ENCODE measurements at regions not wholly inside any gene's neighbourhood (a gene's known extent, or its start where the extent isn't known, plus 50 kb on each side); places are given as distances from the start of the nearest gene placed in this dataset.

GRCh38 chrX:5617666-5618065 is 611.0 kb downstream of the NLGN4X start:
- no peak overlapping the region for H2BK12ac ChIP-seq (ENCODE audit: low read length in 2 of 2)
- H3K9me3 ChIP-seq (ENCODE audit: control insufficient read depth, low read length): peaks cover 15% of the 10 kb centered on the region
- H2AK5ac ChIP-seq (ENCODE audit: low read length, severe bottlenecking): no peak overlapping the region
- H3K4me1 ChIP-seq (ENCODE audit: control insufficient read depth, insufficient read depth, low read depth, low read length): no peaks in the 10 kb centered on the region
- H2BK120ac ChIP-seq (ENCODE audit: low read depth, low read length): no peak overlapping the region
- no peak overlapping the region for H2AFZ ChIP-seq (ENCODE audit: low read depth, low read length)
- H3K27me3 ChIP-seq (ENCODE audit: control insufficient read depth in 1 of 2, insufficient read depth in 1 of 2, low read length in 2 of 2): no peaks in the 10 kb centered on the region
- H3K23ac ChIP-seq (ENCODE audit: low read length in 2 of 2): no peak overlapping the region
- no peak overlapping the region for H3K18ac ChIP-seq (ENCODE audit: low read depth in 1 of 2, low read length in 2 of 2)
- H3K4ac ChIP-seq (ENCODE audit: low read depth in 1 of 2, low read length in 2 of 2): no peak overlapping the region
- H3K4me3 ChIP-seq (ENCODE audit: insufficient read depth in 1 of 2, low read depth in 1 of 2, low read length in 2 of 2): no peak overlapping the region
- H3K79me1 ChIP-seq (replicated peaks; ENCODE audit: low read length, poor library complexity, severe bottlenecking): no peaks in the 10 kb centered on the region
- H4K8ac ChIP-seq (ENCODE audit: low read length): no peak overlapping the region
- no peak overlapping the region for H3K9ac ChIP-seq (ENCODE audit: low read length)
- H4K91ac ChIP-seq (ENCODE audit: low read length): no peak overlapping the region
- no peak for DNase-seq
- no peak overlapping the region for H2BK15ac ChIP-seq (ENCODE audit: low read depth, poor library complexity, severe bottlenecking)
- H3K36me3 ChIP-seq (ENCODE audit: control insufficient read depth in 1 of 2, insufficient read depth in 2 of 2, low read depth in 1 of 2, low read length in 2 of 2): no peaks in the 10 kb centered on the region
- H3K4me2 ChIP-seq (ENCODE audit: low read length, poor library complexity, severe bottlenecking): no peak overlapping the region
- no peak overlapping the region for H3K27ac ChIP-seq (ENCODE audit: low read length, poor library complexity, severe bottlenecking)
- H3K14ac ChIP-seq (ENCODE audit: low read length in 2 of 2): no peak overlapping the region
- H2BK5ac ChIP-seq (ENCODE audit: low read depth, low read length, poor library complexity, severe bottlenecking): no peak overlapping the region

- H2BK15ac ChIP-seq (ENCODE audit: low read depth, poor library complexity, severe bottlenecking): no peak overlapping the region
- H2AK5ac ChIP-seq (ENCODE audit: low read length, severe bottlenecking): no peak overlapping the region
- H3K23ac ChIP-seq (ENCODE audit: low read length in 2 of 2): no peak overlapping the region
- H3K27me3 ChIP-seq (ENCODE audit: control insufficient read depth in 1 of 2, insufficient read depth in 1 of 2, low read length in 2 of 2): no peaks in the 10 kb centered on the region
- WGBS: 0% methylated on average over 4 of the region's 4 CpGs
- H3K9me3 ChIP-seq (ENCODE audit: control insufficient read depth, low read length): peaks cover 14% of the 10 kb centered on the region
- no peak overlapping the region for H3K27ac ChIP-seq (ENCODE audit: low read length, poor library complexity, severe bottlenecking)
- H4K91ac ChIP-seq (ENCODE audit: low read length): no peak overlapping the region
- no peak overlapping the region for H3K4me2 ChIP-seq (ENCODE audit: low read length, poor library complexity, severe bottlenecking)
- H2BK5ac ChIP-seq (ENCODE audit: low read depth, low read length, poor library complexity, severe bottlenecking): no peak overlapping the region
- DNase-seq: no peak
- H3K9ac ChIP-seq (ENCODE audit: low read length): no peak overlapping the region
- no peaks in the 10 kb centered on the region for H3K79me1 ChIP-seq (replicated peaks; ENCODE audit: low read length, poor library complexity, severe bottlenecking)
- no peak overlapping the region for H3K4me3 ChIP-seq (ENCODE audit: insufficient read depth in 1 of 2, low read depth in 1 of 2, low read length in 2 of 2)
- no peak overlapping the region for H4K8ac ChIP-seq (ENCODE audit: low read length)
- no peak overlapping the region for H3K4ac ChIP-seq (ENCODE audit: low read depth in 1 of 2, low read length in 2 of 2)
- H3K36me3 ChIP-seq (ENCODE audit: control insufficient read depth in 1 of 2, insufficient read depth in 2 of 2, low read depth in 1 of 2, low read length in 2 of 2): no peaks in the 10 kb centered on the region
- no peak overlapping the region for H2BK12ac ChIP-seq (ENCODE audit: low read length in 2 of 2)
- H2AFZ ChIP-seq (ENCODE audit: low read depth, low read length): no peak overlapping the region
- no peak overlapping the region for H2BK120ac ChIP-seq (ENCODE audit: low read depth, low read length)
- no peak overlapping the region for H3K18ac ChIP-seq (ENCODE audit: low read depth in 1 of 2, low read length in 2 of 2)
- no peaks in the 10 kb centered on the region for H3K4me1 ChIP-seq (ENCODE audit: control insufficient read depth, insufficient read depth, low read depth, low read length)
- H3K14ac ChIP-seq (ENCODE audit: low read length in 2 of 2): no peak overlapping the region
Observed at GRCh38 chrX:5595570-5595969, 633.1 kb downstream of the NLGN4X start.

GRCh38 chrX:5586726-5587125 is 641.9 kb downstream of the NLGN4X start:
- no peaks in the 10 kb centered on the region for H3K36me3 ChIP-seq (ENCODE audit: control insufficient read depth in 1 of 2, insufficient read depth in 2 of 2, low read depth in 1 of 2, low read length in 2 of 2)
- H3K4me3 ChIP-seq (ENCODE audit: insufficient read depth in 1 of 2, low read depth in 1 of 2, low read length in 2 of 2): no peak overlapping the region
- no peak overlapping the region for H4K8ac ChIP-seq (ENCODE audit: low read length)
- no peaks in the 10 kb centered on the region for H3K4me1 ChIP-seq (ENCODE audit: control insufficient read depth, insufficient read depth, low read depth, low read length)
- no peak overlapping the region for H3K18ac ChIP-seq (ENCODE audit: low read depth in 1 of 2, low read length in 2 of 2)
- H3K79me1 ChIP-seq (replicated peaks; ENCODE audit: low read length, poor library complexity, severe bottlenecking): no peaks in the 10 kb centered on the region
- H2BK12ac ChIP-seq (ENCODE audit: low read length in 2 of 2): no peak overlapping the region
- no peak overlapping the region for H3K27ac ChIP-seq (ENCODE audit: low read length, poor library complexity, severe bottlenecking)
- no peak overlapping the region for H2AFZ ChIP-seq (ENCODE audit: low read depth, low read length)
- no peak overlapping the region for H2AK5ac ChIP-seq (ENCODE audit: low read length, severe bottlenecking)
- no peak overlapping the region for H3K23ac ChIP-seq (ENCODE audit: low read length in 2 of 2)
- H2BK5ac ChIP-seq (ENCODE audit: low read depth, low read length, poor library complexity, severe bottlenecking): no peak overlapping the region
- no peaks in the 10 kb centered on the region for H3K27me3 ChIP-seq (ENCODE audit: control insufficient read depth in 1 of 2, insufficient read depth in 1 of 2, low read length in 2 of 2)
- no peak overlapping the region for H3K9ac ChIP-seq (ENCODE audit: low read length)
- DNase-seq: no peak
- no peak overlapping the region for H3K4ac ChIP-seq (ENCODE audit: low read depth in 1 of 2, low read length in 2 of 2)
- H3K4me2 ChIP-seq (ENCODE audit: low read length, poor library complexity, severe bottlenecking): no peak overlapping the region
- no peak overlapping the region for H4K91ac ChIP-seq (ENCODE audit: low read length)
- H2BK15ac ChIP-seq (ENCODE audit: low read depth, poor library complexity, severe bottlenecking): no peak overlapping the region
- H2BK120ac ChIP-seq (ENCODE audit: low read depth, low read length): no peak overlapping the region
- no peak overlapping the region for H3K14ac ChIP-seq (ENCODE audit: low read length in 2 of 2)
- peaks cover 25% of the 10 kb centered on the region for H3K9me3 ChIP-seq (ENCODE audit: control insufficient read depth, low read length)

GRCh38 chrX:5575407-5575806 is 653.3 kb downstream of the NLGN4X start:
- Histone ChIP-seq H3K27ac (ENCODE audit: low read length, poor library complexity, severe bottlenecking) (no peak overlapping the region), H3K14ac (ENCODE audit: low read length in 2 of 2) (no peak overlapping the region), H3K4me3 (ENCODE audit: insufficient read depth in 1 of 2, low read depth in 1 of 2, low read length in 2 of 2) (no peak overlapping the region), H2BK12ac (ENCODE audit: low read length in 2 of 2) (no peak overlapping the region), H3K9me3 (ENCODE audit: control insufficient read depth, low read length) (peaks cover 15% of the 10 kb centered on the region), H3K23ac (ENCODE audit: low read length in 2 of 2) (no peak overlapping the region), H4K91ac (ENCODE audit: low read length) (no peak overlapping the region), H2AK5ac (ENCODE audit: low read length, severe bottlenecking) (no peak overlapping the region), H3K4ac (ENCODE audit: low read depth in 1 of 2, low read length in 2 of 2) (no peak overlapping the region), H3K27me3 (ENCODE audit: control insufficient read depth in 1 of 2, insufficient read depth in 1 of 2, low read length in 2 of 2) (no peaks in the 10 kb centered on the region), H3K9ac (ENCODE audit: low read length) (no peak overlapping the region), H2BK5ac (ENCODE audit: low read depth, low read length, poor library complexity, severe bottlenecking) (no peak overlapping the region), H3K79me1 (replicated peaks; ENCODE audit: low read length, poor library complexity, severe bottlenecking) (no peaks in the 10 kb centered on the region), H3K4me2 (ENCODE audit: low read length, poor library complexity, severe bottlenecking) (no peak overlapping the region), H2BK15ac (ENCODE audit: low read depth, poor library complexity, severe bottlenecking) (no peak overlapping the region), H4K8ac (ENCODE audit: low read length) (no peak overlapping the region), H3K4me1 (ENCODE audit: control insufficient read depth, insufficient read depth, low read depth, low read length) (no peaks in the 10 kb centered on the region), H3K18ac (ENCODE audit: low read depth in 1 of 2, low read length in 2 of 2) (no peak overlapping the region), H3K36me3 (ENCODE audit: control insufficient read depth in 1 of 2, insufficient read depth in 2 of 2, low read depth in 1 of 2, low read length in 2 of 2) (no peaks in the 10 kb centered on the region), H2BK120ac (ENCODE audit: low read depth, low read length) (no peak overlapping the region), H2AFZ (ENCODE audit: low read depth, low read length) (no peak overlapping the region)
- peak; percentile 0 for DNase-seq
- WGBS: no CpG with 5 or more reads among the region's 1 CpG

Data from mesenchymal stem cell (in vitro differentiated cells and primary cell).